ENCODE measurements at regions not wholly inside any gene's neighbourhood (a gene's known extent, or its start where the extent isn't known, plus 50 kb on each side); places are given as distances from the start of the nearest gene placed in this dataset.

- CTCF ChIA-PET: no interaction called here
- DNase-seq (no peak), ATAC-seq (no peak)
- Mint-ChIP-seq H3K27me3 (no peaks in the 10 kb centered on the region), H3K9me3 (no peaks in the 10 kb centered on the region), H3K27ac (no peak overlapping the region), H3K4me3 (no peak overlapping the region), H3K4me1 (ENCODE audit: low read depth) (no peaks in the 10 kb centered on the region), H3K36me3 (ENCODE audit: low read depth) (no peaks in the 10 kb centered on the region)
- POLR2A ChIA-PET: no interaction called here
- intact Hi-C loops (cut with micrococcal nuclease): no loop called here
- TF ChIP-seq, protein P1, sequence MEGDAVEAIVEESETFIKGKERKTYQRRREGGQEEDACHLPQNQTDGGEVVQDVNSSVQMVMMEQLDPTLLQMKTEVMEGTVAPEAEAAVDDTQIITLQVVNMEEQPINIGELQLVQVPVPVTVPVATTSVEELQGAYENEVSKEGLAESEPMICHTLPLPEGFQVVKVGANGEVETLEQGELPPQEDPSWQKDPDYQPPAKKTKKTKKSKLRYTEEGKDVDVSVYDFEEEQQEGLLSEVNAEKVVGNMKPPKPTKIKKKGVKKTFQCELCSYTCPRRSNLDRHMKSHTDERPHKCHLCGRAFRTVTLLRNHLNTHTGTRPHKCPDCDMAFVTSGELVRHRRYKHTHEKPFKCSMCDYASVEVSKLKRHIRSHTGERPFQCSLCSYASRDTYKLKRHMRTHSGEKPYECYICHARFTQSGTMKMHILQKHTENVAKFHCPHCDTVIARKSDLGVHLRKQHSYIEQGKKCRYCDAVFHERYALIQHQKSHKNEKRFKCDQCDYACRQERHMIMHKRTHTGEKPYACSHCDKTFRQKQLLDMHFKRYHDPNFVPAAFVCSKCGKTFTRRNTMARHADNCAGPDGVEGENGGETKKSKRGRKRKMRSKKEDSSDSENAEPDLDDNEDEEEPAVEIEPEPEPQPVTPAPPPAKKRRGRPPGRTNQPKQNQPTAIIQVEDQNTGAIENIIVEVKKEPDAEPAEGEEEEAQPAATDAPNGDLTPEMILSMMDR (IDR thresholded peaks at IDR 0.05): no peak
These were observed 169.1 kb upstream of the EPHA5 start for GRCh38 chr4:65839164-65839931.

DNA sequence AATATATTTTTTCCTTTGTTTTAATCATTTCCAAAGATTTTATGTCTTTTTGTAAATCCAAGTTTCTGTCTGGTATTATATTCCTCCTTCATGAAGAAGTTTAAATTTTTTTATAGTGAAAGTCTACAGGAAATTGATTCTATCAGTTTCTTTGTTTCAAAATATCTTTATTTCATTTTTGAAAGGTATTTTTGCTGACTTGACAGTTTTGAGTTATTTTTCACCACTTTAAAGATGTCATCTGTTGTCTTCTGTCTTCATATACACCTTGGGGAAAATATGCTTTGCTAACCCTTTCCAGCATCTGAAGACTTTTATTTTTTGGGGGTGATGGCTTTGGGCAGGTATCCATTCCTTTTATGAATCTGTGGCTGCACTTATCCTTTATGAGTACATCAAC, 164.4 kb upstream of the EPHA5 start:
- DNase-seq: no peak
- ChIA-PET CTCF (no interaction called here), POLR2A (no interaction called here)
- Mint-ChIP-seq H3K9me3 (no peaks in the 10 kb centered on the region), H3K4me3 (no peak overlapping the region), H3K27ac (no peak overlapping the region), H3K36me3 (ENCODE audit: low read depth) (no peaks in the 10 kb centered on the region), H3K27me3 (no peaks in the 10 kb centered on the region), H3K4me1 (ENCODE audit: low read depth) (no peaks in the 10 kb centered on the region)
- intact Hi-C loops (cut with micrococcal nuclease): no loop called here
- TF ChIP-seq, protein P1 (IDR thresholded peaks at IDR 0.05): no peak
- no peak for ATAC-seq

DNA sequence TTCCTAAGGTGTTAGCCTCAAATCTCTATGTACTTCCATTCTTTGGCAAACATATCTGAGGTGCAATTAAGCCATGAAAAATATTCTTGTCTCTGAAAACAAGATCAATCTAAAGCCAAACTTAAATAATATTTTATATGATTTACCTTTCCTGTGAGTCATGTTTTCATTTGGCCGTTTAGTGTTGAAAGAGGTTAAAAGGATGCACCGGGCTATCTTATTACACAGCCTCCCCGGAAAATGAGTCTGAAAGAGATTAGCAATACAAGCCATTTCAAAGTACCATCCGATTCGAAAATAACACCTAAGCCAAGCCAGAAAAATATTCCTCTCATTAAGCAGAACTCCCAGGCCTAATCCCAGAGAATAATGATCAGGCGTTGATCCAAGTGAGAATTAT, 161.5 kb upstream of the EPHA5 start:
- intact Hi-C loops (cut with micrococcal nuclease): no loop called here
- Mint-ChIP-seq H3K36me3 (ENCODE audit: low read depth) (no peaks in the 10 kb centered on the region), H3K27me3 (no peaks in the 10 kb centered on the region), H3K27ac (no peak overlapping the region), H3K9me3 (peaks cover 4% of the 10 kb centered on the region), H3K4me1 (ENCODE audit: low read depth) (no peaks in the 10 kb centered on the region), H3K4me3 (no peak overlapping the region)
- ChIA-PET CTCF (no interaction called here), POLR2A (no interaction called here)
- no peak for DNase-seq
- TF ChIP-seq, protein P1 (IDR thresholded peaks at IDR 0.05): no peak
- no peak for ATAC-seq

DNA sequence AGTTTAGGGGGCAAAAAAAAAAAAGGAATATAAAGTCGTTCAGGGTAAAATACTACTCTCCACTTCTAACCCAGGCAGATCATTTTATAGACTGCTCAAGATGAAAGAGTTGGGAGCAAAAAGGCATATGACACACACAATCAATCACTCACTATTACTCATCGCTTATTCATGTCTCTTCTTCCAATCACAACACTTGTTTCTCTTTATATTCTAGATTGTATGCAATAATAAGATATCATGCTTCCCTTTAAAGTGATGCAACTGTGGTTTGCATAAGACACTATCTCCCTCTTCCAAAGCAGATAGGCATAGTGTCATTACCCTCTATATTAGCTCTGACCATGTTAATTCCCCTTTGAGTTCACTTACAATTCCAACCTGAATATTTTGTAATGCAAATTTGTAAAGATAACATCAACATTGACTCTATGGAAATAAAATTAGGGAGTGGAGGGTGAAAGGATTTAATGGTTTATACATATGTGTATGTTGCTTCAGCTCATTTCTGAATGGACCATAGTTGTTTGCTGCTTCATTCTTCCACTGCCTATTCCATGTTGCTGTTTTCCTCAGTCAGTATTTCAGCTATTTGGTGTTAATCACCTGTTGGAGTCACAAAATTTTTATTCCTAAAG, 154.9 kb upstream of the EPHA5 start:
- no peaks in the 10 kb centered on the region for H3K27me3 Mint-ChIP-seq
- ATAC-seq: no peak
- CTCF ChIA-PET: no interaction called here
- intact Hi-C loops (cut with micrococcal nuclease): no loop called here
- POLR2A ChIA-PET: no interaction called here
- TF ChIP-seq, protein P1 (IDR thresholded peaks at IDR 0.05): no peak
- DNase-seq: no peak
- no peaks in the 10 kb centered on the region for H3K36me3 Mint-ChIP-seq (ENCODE audit: low read depth)
- H3K27ac Mint-ChIP-seq: no peak overlapping the region
- no peaks in the 10 kb centered on the region for H3K4me1 Mint-ChIP-seq (ENCODE audit: low read depth)
- peaks cover 10% of the 10 kb centered on the region for H3K9me3 Mint-ChIP-seq
- no peak overlapping the region for H3K4me3 Mint-ChIP-seq

- DNase-seq (no peak), ATAC-seq (no peak)
- intact Hi-C loops (cut with micrococcal nuclease): no loop called here
- ChIA-PET POLR2A (no interaction called here), CTCF (no interaction called here)
- H3K27ac Mint-ChIP-seq: no peak overlapping the region
- H3K9me3 Mint-ChIP-seq: peaks cover 13% of the 10 kb centered on the region
- no peaks in the 10 kb centered on the region for H3K27me3 Mint-ChIP-seq
- H3K36me3 Mint-ChIP-seq (ENCODE audit: low read depth): no peaks in the 10 kb centered on the region
- H3K4me1 Mint-ChIP-seq (ENCODE audit: low read depth): no peaks in the 10 kb centered on the region
- no peak overlapping the region for H3K4me3 Mint-ChIP-seq
- TF ChIP-seq, protein P1 (IDR thresholded peaks at IDR 0.05): no peak
These were observed 148.9 kb upstream of the EPHA5 start for GRCh38 chr4:65819192-65819591.

Data from activated CD8-positive, alpha-beta T cell treated with anti-CD3 and anti-CD28 coated beads for 36 hours (primary cell).